NT2/D1 (cell line): ENCODE measurements at regions not wholly inside any gene's neighbourhood (a gene's known extent, or its start where the extent isn't known, plus 50 kb on each side); places are given as distances from the start of the nearest gene placed in this dataset.

Experiments
- DNase-seq: peaks from one replicate; pipeline ENCODE4 v3.0.0-alpha.2; 2011; ENCODE audit warnings: low read depth, low spot score
- H3K27me3 ChIP-seq: 2 replicates; pipeline ENCODE4 v1.6.0; 2011; ENCODE audit warnings: mild to moderate bottlenecking; ENCODE audit not compliant: insufficient read length, insufficient read depth
- H3K36me3 ChIP-seq: 2 replicates; pipeline ENCODE4 v1.6.1; 2011; ENCODE audit warnings: mild to moderate bottlenecking, low read length, mixed read lengths; ENCODE audit not compliant: insufficient read depth, insufficient read length
- H3K4me1 ChIP-seq: 2 replicates; pipeline ENCODE4 v1.5.1; 2011; ENCODE audit not compliant: insufficient read depth, insufficient read length
- H3K4me3 ChIP-seq: 2 replicates; pipeline ENCODE4 v1.5.1; 2011; ENCODE audit warnings: low read depth; ENCODE audit not compliant: insufficient read length
- H3K9ac ChIP-seq: 2 replicates; pipeline ENCODE4 v1.6.0; 2011; ENCODE audit warnings: low read depth; ENCODE audit not compliant: insufficient read length
- H3K9me3 ChIP-seq: 2 replicates; pipeline ENCODE4 v1.5.1; 2011; ENCODE audit warnings: mild to moderate bottlenecking, low read length; ENCODE audit not compliant: insufficient read depth
- SUZ12 ChIP-seq: IDR thresholded peaks from 2 replicates; pipeline ENCODE4 v1.6.1; 2011; ENCODE audit not compliant: insufficient read length, insufficient read depth; ENCODE audit errors: extremely low read depth
- YY1 ChIP-seq: IDR thresholded peaks from 2 replicates; pipeline ENCODE4 v1.6.1; 2011; ENCODE audit not compliant: insufficient read length, insufficient read depth
- ZNF274 ChIP-seq: IDR thresholded peaks from 2 replicates; pipeline ENCODE4 v1.6.1; 2011; ENCODE audit warnings: mild to moderate bottlenecking, low read depth, low read length

DNA sequence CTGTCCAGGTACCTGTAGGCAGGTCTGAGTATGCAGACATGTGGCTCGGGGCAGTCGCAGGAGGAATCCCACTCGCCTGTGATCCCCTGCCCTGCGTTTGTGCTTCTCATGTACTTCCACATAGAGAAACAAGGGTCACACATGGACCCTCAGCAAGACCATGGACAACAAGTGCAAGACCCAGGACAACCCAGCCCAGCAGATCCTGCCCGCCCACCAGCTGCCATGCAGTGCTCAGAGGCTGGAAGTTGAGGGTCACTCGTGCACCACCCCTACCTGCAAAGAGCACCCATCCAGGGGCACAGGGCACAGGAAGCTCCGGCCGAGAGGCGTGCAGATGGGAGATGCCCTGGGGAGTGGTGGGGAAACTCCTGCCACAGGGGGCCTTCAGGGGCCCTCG, 67.5 kb upstream of the C14orf180 start:
- TF ChIP-seq SUZ12 (no peak), ZNF274 (no peak), YY1 (no peak)
- no peaks in the 10 kb centered on the region for H3K27me3 ChIP-seq
- H3K36me3 ChIP-seq = no peaks in the 10 kb centered on the region
- no peak for DNase-seq
- H3K4me1 ChIP-seq = peaks cover 2% of the 10 kb centered on the region
- 0 out of 2 replicates have a peak, but pooled peaks cover 8% of the 10 kb centered on the region for H3K9me3 ChIP-seq
- H3K4me3 ChIP-seq = no peak overlapping the region
- no peak overlapping the region for H3K9ac ChIP-seq

DNA sequence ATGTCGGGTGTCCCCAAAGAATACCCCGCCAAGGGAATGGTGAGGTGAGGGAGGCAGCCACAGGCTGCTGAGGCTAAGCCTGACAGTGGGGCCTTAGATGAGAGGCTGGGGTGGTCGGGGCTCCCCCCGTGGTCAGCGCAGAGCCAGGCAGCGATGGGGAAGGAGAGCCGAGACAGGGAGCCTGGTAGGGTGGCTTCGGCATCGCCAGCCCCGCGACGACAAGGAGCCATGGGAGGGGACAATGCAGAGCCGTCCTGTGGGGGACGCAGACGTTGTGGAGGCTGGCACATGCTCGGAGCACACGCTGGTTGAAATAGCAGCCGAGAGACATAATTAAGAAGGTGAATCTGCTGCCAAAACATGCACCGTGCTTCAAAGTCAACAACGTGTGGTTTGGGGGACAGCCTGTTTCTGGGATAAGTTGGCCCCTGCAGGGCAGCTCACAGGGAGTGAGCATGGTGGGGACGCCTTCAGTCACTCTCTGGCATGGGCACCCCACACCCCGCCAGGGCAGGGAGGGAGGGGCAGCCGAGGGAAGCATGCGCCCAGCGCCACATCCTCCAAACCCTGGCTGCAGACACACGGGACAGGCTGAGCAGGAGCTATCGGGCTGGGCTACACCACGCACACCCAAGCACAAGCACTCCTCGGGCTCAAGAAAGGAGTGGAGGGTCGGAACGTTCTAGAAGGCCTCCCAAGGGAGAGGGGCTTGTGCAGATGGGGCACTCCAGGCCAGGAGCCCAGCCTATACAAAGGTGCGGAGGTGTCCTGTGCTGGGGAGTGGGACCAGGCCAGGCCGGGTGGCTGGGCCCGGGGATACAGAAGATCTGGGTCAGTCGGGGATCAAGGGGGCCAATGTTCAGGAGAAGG, 66.6 kb upstream of the C14orf180 start:
- Histone ChIP-seq H3K4me3 (no peak overlapping the region), H3K27me3 (no peaks in the 10 kb centered on the region), H3K36me3 (no peaks in the 10 kb centered on the region), H3K9me3 (0 out of 2 replicates have a peak, but pooled peaks cover 5% of the 10 kb centered on the region), H3K9ac (no peak overlapping the region), H3K4me1 (peaks cover 2% of the 10 kb centered on the region)
- no peak for DNase-seq
- no peak for TF ChIP-seq ZNF274
- no peak for TF ChIP-seq YY1
- TF ChIP-seq SUZ12 = no peak

DNA sequence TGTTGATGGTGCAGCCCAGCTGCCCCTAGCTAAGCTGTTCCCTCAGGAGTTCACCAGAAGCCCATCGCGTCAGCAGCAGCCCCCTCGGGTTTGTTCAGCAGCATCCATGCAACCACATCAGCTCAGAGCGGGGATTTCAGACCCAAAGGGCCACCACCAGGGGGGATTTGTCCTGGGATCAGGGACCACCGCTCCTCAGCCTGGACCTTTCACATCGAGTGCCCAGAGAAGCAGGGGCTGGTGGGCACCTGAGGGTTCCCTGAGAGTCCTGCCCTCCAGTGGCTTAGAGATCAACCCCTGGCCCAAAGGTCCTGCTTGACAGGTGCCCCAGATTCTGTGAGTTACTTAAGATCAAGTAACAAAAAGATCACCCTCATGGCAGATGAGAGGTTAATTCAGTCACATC, 65.9 kb upstream of the C14orf180 start:
- no peak overlapping the region for H3K9ac ChIP-seq
- H3K4me1 ChIP-seq = peaks cover 2% of the 10 kb centered on the region
- no peak overlapping the region for H3K4me3 ChIP-seq
- H3K27me3 ChIP-seq = no peaks in the 10 kb centered on the region
- H3K9me3 ChIP-seq = no peaks in the 10 kb centered on the region
- no peak for DNase-seq
- H3K36me3 ChIP-seq = no peaks in the 10 kb centered on the region
- TF ChIP-seq ZNF274 (no peak), SUZ12 (no peak), YY1 (no peak)

DNA sequence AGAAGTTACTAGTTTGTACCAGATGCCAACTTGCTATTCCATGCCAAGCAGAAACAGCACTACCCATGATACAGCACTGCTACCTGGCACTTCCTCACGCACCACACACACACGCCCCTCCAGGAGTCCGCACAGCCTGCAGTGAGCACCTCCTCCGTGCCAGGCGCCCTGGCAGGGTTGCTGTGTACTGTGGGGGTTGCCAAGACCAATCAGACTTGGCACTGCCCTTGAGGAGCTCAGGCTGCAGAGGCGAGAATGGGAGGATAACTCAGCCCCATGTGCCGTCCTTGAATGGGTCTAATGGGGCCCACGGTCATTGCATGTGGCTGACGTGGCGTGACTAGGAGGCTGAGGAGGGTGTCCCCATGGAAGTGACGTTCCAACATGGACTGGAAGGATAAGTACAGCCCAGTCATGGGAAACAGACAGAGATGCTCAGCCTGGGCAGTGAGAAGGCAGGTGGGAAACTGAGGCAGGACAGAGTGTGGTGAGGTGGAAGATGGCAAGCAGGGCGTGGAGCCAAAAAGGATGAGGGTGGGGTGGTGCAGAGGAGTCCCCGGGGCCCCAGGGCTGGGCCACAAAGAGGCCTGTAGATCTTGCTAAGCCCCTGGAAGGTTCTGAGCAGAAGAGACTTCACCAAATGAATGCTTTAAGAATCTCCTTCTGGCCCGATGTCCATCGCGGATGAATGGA, 65.3 kb upstream of the C14orf180 start:
- DNase-seq = no peak
- TF ChIP-seq YY1 (no peak), ZNF274 (no peak), SUZ12 (no peak)
- no peaks in the 10 kb centered on the region for H3K36me3 ChIP-seq
- no peak overlapping the region for H3K4me3 ChIP-seq
- peaks cover 2% of the 10 kb centered on the region for H3K4me1 ChIP-seq
- no peaks in the 10 kb centered on the region for H3K9me3 ChIP-seq
- no peaks in the 10 kb centered on the region for H3K27me3 ChIP-seq
- no peak overlapping the region for H3K9ac ChIP-seq

DNA sequence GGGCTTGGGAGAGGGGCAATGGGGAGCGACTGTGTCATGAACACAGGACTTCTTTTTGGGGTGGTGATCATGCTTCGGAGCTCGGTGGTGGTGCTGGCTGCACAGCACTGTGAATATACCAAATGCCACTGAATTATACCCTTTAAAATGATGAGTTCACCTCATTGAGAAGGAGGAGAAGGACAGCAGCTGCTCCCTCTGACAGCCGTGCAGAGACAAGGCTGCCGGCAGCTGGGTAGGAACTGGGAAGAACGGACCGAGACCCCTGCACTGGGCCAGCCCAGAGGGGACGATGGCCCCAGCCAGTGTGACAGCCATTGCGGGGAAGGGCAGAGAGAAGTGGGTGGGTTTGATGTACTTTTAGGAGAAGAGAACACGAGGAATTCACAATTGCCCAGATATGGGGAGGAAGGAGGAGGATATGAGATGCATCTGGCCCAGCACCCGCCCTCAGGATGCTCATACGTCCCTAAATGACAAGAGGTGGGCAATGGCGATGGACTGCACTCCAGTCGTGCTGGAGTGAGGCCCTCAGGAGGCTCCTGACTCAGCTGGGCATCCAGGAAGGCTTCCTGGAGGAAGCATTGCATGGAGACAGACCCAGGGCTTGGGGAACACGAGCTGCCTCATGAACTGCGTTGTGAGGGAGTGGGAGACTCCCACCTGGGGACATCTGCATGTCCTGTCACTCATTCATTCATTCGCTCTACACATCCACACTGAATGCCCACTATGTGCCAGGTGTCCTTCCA, 64.3 kb upstream of the C14orf180 start:
- Histone ChIP-seq H3K4me3 (no peak overlapping the region), H3K4me1 (peaks cover 2% of the 10 kb centered on the region), H3K27me3 (no peaks in the 10 kb centered on the region), H3K9ac (no peak overlapping the region), H3K36me3 (no peaks in the 10 kb centered on the region), H3K9me3 (no peaks in the 10 kb centered on the region)
- no peak for DNase-seq
- TF ChIP-seq YY1 = no peak
- no peak for TF ChIP-seq SUZ12
- TF ChIP-seq ZNF274 = no peak

DNA sequence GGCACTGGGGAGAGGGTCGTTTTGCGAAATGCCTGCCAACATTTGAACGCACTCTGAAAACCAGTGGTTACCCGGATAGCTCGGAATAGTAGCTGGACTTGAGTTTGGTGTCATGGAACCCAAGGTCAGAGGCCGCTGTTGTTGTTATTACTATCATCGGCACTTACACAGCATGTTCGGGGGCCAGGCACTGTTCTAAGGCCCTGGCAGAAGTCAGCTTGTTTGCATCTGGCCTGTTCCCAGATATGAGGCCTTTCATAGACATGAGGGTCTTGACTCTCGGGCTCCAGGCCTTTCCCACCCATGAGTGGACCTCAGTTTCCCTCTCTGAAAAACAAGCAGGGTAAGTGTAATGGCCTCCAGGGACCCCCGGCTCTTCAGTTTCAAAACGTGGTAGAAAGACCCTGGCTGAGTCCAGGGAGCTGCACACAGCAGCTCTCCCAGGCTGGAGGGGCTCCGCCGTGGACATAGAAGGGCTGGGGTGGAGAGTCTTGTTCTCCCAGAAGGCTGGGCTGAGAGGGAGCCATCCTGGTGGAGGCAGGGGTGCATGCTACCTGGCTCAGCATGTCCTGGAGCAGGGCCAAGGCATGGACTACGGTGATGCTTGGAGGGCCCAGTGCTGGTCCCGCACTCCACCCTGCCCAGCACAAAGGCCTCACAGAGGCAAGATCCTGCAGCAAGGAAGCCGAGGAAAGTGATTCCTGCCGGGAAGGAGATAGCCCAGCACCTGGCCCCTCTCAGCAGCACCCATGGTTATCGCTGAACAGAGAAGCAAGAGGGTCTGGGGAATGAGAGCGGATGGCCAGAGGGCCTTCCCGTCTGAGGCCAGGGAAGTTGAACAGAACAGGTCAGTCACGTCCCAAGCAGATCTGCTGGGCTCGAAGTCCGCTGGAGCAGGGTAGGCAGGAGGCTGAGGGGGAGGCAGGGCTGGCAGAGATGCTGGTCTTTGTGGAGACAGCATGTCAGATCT, 63.5 kb upstream of the C14orf180 start:
- Histone ChIP-seq H3K9ac (no peak overlapping the region), H3K27me3 (no peaks in the 10 kb centered on the region), H3K4me1 (peaks cover 1% of the 10 kb centered on the region), H3K4me3 (no peak overlapping the region), H3K9me3 (no peaks in the 10 kb centered on the region), H3K36me3 (no peaks in the 10 kb centered on the region)
- TF ChIP-seq YY1 (no peak), ZNF274 (no peak), SUZ12 (no peak)
- DNase-seq = no peak
